GM18511 (cell line): ENCODE measurements at regions not wholly inside any gene's neighbourhood (a gene's known extent, or its start where the extent isn't known, plus 50 kb on each side); places are given as distances from the start of the nearest gene placed in this dataset.

Source experiments
- ATAC-seq: cut with Tn5 transposase; IDR thresholded peaks from one replicate; pipeline ENCODE4 v1.9.1; 2021; ENCODE audit warnings: mild to moderate bottlenecking, moderate library complexity; ENCODE audit not compliant: unreplicated experiment

DNA sequence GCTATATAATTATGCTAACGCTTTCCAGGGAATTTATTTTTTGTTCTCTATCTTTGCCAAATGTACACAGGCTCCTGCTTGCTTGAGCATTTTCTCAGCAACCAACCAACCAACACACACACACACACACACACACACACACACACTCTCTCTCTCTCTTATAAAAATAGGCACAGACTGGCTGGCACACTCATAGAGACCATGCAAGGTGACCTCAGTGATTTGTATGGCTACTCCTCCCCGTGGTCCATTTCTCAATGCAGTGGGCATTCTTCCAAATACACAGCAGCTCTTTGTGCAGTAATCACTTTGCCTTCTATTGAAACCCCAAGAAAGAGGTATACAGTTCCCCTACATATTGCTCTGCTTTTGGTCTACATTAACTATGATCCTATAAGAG lies 416.0 kb downstream of the MAN2A1 start:
- ATAC-seq = no peak

DNA sequence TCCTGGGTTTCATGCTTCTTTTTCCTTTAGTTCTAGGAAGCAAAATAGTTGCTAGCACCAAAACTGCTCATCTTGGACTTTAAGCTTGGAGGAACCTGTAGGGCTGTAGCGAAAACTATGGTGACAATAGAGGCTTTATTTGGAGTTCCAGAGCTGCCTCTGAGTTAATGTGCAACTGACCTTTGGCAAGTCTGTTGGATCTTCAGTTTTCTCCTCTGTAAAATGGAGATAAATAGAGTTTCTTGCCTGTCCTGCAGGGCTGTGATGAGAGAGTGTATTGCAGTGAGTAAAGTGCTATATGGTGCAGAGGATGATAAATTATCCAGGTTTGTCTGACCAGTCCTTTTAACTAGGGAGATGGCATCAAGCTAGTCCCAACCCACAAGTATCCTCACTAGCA lies 417.0 kb downstream of the MAN2A1 start:
- ATAC-seq = no peak

DNA sequence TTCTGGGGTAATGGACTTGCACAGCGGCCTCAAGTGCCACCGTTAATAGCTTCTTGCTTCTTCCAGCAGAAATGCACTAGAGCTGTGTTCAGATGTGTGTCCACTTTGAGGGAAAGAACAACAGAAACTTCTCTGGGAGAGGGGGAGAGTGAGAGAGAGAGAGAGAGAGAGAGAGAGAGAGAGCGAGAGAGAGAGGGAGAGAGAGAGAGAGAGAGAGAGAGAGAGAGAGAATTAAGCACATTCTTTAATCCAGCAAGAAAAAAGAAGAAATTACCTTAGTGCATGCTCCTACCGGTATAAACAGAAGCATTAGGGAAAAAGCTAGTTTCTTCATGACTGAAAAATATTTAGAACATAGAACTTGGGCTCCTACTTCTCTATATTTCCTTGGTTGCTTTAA lies 418.8 kb downstream of the MAN2A1 start:
- ATAC-seq = no peak

DNA sequence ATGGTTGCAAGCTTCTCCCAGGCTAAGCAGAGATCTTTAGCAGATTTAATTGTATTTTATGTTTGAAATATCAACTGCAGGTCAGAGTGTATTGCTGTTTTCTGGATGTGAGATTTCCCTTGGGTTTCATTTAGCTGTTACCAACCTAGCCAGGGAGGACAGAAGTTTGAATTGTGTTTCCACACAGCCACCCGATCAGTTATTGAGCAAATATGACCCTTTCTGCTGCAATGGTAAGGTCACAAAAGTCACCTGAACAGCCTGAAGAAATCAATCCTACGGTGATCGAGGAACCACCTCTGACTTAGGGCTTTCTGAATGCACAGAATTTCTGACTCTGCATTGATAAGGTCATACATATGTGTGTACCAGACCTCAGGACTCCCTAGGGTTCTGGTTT lies 419.9 kb downstream of the MAN2A1 start:
- no peak for ATAC-seq

DNA sequence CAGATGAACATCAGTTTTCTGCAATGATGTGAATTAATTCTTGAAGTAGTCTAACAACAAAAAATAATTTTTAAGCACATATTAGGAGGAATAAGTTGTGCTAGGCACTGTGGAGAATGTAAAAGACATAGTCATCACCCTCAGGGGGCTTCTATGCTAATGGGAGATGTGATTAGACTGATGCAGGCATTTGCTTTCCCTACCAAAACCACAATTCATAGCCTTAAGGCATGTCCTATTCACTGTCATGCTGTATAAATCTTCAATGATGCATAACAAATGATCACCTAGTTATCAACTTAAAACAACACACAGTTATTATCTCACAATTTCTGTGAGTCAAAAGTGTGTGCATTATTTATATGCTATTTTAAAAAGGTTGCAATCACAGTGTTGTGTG lies 422.6 kb downstream of the MAN2A1 start:
- no peak for ATAC-seq

DNA sequence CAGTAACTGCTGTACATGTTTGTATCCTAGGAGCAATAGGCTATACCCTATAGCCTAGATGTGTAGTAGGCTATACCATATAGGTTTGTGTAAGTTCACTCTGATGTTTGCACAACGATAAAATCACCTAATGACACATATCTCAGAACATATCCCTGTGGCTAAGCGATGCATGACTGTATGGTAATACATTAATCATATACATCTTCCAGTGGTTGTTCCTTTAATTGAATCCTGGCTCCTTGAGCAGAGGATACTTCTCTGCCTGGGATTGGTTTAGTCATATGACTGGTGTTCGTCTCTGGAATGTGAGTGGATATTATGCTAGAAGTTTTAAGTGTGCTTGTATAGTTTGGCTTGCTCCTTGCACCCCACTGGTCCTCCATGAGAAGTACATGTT lies 425.8 kb downstream of the MAN2A1 start:
- no peak for ATAC-seq

DNA sequence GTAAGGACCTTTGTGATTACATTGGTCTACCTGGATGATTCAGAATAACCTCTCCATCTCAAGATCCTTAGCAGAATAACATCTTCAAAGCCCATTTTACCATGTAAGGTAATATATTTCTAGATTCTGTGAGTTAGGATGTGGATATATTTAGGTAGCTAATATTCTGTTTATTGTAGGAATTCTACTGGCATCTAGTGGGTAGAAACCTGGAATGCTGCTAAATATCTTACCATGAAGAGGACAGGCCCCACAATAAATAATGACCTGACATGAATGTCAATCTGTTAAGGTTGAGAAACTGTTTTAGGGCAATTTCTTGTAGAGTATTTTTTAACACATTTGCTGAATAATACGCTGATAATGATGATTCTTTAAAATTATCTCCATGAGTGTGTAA lies 426.8 kb downstream of the MAN2A1 start:
- ATAC-seq = no peak

DNA sequence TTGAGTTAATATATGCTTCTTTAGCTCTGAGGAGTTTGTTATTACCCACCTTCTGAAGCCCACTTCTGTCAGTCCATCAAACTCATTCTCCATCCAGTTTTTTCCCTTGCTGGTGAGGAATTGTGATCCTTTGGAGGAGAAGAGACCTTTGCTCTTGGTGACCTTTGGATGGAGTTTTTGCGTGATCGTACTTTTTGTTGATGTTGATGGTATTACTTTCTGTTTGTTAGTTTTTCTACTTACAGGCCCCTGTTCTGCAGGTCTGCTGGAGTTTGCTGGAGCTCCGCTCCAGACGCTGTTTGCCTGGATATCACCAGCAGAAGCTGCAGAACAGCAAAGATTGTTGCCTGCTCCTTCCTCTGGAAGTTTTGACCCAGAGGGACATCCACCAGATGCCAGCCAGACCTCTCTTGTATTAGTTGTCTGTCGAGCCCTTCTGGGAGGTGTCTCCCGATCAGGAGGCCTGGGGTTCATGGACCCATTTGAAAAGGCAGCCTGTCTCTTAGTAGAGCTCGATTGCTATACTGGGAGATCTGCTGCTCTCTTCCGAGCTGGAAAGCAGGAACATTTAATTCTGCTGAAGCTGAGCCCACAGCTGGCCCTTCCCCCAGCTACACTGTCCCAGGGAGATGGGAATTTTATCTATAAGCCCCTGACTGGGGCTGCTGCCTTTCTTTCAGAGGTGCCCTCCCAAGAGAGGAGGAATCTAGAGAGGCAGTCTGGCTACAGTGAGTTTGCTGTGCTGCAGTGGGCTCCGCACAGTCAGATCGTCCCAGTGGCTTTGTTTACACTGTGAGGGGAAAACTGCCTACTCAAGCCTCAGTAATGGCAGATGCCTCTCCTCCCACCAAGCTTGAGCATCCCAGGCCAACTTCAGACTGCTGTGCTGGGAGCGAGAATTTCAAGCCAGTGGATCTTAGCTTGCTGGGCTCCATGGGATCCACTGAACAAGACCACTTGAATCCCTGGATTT lies 445.5 kb downstream of the MAN2A1 start:
- no peak for ATAC-seq

DNA sequence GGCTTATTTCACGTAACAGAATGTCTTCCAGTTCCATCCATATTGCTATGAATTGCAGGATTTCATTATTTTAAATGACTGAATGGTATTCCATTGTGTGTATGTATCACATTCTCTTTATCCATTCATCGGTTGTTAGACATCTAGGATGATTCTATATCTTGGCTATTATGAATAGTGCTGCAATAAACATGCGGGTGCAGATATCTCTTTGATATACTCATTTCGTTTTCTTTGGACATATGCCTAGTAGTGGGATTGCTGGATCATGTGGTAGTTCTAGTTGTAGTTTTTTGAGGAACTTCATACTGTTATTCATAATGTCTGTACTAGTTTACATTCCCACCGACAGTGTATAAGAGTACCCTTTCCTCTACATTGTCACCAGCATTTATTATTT lies 460.5 kb downstream of the MAN2A1 start:
- no peak for ATAC-seq

DNA sequence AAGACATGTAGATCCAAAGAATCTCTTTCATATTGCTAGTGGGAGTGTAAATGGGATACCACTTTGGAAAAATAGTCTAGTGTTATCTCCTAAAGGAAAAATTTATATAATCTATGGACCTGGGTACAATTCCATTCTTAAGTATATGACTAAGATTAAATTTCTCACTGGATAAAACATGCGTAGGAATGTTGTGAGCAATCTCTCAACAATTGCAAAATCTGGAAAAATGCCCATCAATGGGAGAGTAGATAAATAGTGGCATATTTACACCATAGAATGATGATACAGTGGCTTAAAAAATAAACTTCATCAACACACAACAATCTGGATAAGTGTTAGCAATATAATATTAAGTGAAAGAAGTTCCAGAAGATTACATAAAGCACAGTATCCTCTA lies 469.5 kb downstream of the MAN2A1 start:
- ATAC-seq = no peak

DNA sequence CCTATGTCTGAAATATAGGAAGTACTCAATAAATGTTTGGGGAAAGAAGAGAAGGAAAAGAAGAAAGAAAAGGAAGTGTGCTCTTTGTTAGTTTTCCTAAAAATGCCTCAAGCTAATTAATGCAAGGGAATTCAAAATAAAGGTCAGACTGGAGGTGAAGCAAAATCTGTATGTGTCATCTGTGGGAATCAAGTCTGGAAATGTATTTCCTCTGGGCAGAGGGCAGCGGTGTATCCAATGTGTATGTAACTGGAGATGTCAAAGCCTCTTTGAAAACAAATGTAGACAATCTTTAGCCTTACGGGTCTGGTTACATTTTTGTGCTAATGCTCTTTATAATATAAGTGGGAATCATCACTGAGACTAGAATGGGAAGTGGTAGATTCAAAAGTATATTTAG lies 471.4 kb downstream of the MAN2A1 start:
- ATAC-seq = no peak

DNA sequence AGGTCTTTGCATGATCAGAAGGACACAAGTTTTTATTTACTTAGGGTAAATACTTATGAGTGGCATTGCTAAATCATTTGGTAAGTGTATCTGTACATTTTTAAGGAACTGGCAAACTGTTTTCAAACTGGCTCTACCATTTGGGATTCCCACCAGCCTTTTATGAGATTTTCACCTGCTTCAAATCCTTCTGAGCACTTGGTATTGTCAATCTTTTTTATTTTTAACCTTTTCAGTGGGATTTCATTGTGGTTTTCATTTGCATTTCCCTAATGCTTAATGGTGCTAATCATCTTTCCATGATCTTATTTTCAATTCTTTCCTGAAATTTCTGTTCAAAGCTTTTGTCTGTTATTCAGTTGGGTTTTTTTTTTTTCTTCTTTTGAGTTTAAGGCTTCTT lies 475.6 kb downstream of the MAN2A1 start:
- ATAC-seq = no peak

DNA sequence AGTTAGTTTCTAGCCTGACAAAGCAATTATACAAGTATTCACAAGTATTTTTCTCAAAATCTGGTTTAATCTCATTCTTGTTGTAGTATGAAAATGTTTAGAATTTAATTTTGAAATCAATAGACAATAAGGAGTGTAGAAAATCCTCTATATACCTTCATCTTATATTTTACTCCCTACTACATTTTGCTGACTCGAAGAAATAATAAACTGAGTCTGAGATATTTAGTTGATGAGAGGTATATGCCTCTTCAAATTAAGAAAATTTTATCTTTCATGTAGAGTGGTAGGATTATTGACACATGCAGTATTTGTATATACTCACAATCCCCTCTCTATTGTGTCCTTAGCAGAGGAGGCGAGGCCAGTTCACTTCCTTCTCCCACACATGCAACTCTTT lies 477.7 kb downstream of the MAN2A1 start:
- no peak for ATAC-seq

DNA sequence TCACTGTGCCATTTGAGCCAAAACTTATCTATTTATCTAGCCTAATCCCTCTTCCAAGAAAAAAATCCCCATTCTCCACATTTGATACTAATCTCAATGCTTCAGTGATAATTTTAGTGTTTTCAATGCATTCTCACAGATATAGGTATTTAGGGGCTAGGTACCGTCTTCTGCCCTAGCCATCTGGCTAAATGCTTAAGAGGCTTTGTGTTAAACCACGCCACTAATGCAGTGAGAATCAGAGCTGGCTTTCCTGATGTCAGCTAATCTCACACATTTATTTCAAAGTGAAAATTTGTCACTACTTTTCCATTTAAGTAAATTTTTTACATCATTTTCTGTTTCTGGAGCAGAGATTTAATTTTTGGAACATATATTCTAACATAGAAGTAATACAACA lies 479.7 kb downstream of the MAN2A1 start:
- no peak for ATAC-seq

DNA sequence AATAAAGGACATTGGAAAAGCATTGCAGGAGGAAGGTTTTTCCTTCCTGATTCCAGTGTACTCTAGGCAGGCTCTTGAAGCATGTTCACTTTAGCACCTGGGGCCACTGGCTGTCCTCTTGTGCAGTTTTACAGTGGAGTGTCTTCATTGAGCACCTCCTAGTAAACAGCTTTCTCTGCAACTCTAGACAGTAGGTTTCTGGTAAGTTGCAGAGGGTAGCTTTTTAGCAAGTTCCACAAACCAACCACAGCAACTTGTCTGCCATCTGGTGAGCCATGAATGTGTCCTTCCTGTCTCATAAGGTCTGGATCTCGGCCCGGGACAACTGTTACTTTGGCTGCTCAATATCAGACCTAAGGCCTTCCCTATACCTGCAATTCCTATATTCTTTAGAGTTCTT lies 488.0 kb downstream of the MAN2A1 start:
- no peak for ATAC-seq

DNA sequence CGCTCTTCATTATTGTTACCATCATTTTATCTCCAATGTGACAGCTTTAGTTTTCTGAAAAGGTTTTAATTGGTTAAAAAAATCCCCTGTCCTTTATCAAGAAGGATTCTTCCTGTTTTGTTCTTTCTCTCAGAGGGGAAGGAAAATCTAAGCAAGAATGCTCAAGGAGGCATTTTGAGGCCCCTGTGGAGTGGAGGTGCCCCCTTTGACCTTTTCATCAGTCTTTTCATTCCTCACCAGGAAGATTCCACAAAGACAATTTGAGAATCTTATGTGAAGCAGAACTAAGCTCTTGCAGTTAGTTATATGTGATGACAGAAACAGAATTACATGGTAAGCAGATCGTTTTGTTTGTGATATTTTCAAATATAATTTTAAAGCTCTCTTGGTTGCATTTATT lies 489.6 kb downstream of the MAN2A1 start:
- ATAC-seq = no peak

DNA sequence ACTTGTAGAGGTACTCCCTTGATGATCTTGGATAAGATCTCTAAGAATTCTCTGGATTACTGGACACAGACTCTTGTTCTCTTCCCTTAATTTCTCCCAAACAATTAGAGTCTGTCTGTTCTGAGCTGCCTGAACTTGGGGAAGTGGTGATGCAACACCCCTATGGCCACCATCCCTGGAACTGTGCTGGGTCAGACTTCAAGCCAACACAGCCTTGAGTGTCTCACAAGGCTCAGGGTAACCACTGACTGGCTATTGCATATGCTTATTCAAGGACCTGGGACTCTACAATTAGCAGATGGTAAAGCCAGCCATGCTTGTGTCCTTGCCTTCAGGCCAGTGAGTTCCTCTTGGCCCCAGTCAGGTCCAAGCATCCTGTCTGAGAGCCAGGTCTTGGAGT lies 504.5 kb downstream of the MAN2A1 start:
- ATAC-seq = no peak

DNA sequence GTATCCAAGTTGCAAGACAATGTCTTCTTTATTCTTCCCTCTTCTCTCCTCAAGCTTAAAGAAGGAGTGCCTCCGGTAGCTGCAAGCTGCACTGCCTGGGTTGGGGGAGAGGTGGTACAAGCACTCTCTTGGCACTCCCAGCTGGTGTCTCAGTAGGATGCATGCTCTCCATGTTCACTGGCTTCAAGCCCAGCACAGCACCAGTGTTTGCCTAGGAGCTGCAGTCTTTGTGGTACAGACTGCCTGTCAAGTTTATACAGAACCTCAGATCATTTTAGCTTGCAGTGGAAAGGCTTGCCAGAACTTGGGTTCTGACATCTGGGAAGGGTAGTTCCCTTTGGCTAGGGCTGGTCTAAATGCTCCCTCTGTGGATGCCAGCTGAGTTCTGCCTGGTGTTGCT lies 505.6 kb downstream of the MAN2A1 start:
- no peak for ATAC-seq

DNA sequence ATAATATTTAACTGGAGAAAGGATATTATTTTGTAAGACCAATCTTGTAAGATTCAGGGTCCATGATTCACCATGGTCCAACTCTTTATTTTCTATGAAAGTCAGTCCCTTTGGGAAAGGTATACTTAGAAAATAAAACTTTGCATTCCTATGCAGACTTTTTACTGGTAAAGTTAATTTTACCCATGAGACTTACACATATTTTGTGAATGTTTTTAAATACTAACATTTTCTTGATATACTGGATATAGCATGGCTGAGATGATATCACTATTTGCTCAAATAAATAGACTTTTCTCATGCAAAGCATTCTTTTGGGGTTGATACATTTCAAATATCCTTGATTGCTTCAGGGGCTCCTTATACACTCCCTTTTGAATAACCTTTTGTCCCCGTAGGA lies 512.1 kb downstream of the MAN2A1 start:
- ATAC-seq = no peak

DNA sequence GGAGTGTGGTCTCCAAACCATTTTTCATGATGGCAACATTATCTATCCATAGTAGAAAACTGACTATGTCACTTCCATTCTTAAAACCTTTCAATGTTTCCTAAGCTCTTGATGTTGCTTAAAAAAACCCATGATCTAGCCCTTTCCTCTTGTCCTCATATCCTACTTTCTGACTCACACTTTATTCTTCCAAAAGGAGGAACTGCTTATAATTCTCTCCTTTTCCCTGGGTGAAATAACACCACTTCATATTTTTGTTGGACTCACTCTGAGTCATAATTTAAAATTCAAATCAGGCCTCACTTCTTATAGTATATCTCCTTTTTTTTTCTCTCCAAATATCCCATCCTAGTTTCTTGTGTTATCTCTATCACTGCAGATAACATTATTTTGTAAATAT lies 513.9 kb downstream of the MAN2A1 start:
- no peak for ATAC-seq

DNA sequence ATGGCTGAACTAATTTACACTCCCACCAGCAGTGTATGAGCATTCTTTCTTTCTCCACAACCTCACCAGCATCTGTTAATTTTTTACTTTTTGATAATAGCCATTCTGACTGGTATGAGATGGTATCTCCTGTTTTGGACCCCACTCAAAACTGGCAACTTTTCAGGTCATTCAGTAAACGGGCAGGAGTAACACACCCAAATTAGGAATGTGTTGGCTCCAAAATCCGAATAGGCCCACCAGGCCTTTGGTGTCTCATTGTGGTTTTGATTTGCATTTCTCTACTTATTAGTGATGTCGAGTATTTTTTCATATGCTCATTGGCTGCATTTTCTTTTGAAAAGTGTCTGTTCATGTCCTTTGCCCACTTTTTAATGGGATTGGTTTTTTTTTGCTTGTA lies 517.1 kb downstream of the TMEM232 start:
- no peak for ATAC-seq

DNA sequence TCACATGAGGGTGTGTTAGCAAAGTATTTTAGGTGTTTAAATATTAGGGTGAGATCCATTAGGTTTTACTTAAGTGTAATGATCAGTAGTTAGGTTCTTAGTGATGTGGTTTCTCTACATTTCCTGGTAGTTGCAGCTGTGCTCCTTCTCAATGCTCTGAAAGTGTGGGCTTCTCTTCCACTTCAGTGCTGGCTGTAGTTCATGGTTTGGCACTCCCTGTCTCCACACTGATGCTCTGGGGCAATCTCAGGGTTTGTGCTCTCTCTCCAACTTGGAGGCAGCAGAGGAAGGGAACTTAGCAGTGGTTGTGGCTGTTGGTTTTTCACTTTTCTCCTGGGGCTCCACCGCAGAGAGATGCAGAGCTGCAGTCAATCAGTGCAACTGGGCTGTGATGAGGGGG lies 507.5 kb downstream of the TMEM232 start:
- no peak for ATAC-seq

DNA sequence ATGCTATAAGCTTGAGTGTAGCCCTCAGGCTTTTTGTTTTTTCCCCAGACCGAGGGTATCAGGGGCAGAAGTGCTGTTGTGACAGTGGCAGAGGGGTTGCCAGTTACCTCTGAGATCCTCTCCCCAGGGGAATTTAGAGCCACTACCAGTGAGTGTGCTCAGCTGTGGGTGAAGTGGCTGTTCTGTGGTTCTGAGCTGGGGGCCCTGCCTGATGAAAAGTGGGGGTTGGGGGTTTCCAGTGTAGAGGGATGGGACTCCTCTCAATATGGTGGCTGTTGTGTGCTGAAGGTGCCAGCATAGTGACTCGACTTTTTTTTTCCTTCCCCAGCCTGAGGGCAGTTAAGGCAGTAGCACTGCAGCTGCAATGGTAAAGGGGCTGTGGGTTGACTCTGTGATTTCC lies 506.7 kb downstream of the TMEM232 start:
- no peak for ATAC-seq
